GM20000 (cell line): ENCODE measurements at regions not wholly inside any gene's neighbourhood (a gene's known extent, or its start where the extent isn't known, plus 50 kb on each side); places are given as distances from the start of the nearest gene placed in this dataset.
"Not testable (repeated sequence)": the region's sequence is repeated elsewhere in the genome, so short reads cannot be mapped to it uniquely, and the experiment has no call there.

Experiments used
- DNase-seq: peaks from one replicate; pipeline ENCODE4 v3.0.0; 2012; ENCODE audit warnings: low spot score
- CTCF ChIP-seq: IDR thresholded peaks from 2 replicates; pipeline ENCODE4 v1.5.1; 2012; ENCODE audit warnings: mild to moderate bottlenecking, control low read depth; ENCODE audit errors: extremely low read depth, missing control alignments

GRCh38 chr2:237236188-237236587 is 150.5 kb downstream of the COPS8 start:
- no peak for DNase-seq
- TF ChIP-seq CTCF: no peak

- no peak for DNase-seq
- TF ChIP-seq CTCF: no peak
Observed at GRCh38 chr2:237238249-237238648, 152.6 kb downstream of the COPS8 start.

GRCh38 chr2:237240252-237240651 is 154.6 kb downstream of the COPS8 start:
- no peak for DNase-seq
- no peak for TF ChIP-seq CTCF

- DNase-seq: not testable (repeated sequence)
Observed at GRCh38 chr2:237240868-237241267, 155.2 kb downstream of the COPS8 start.

- TF ChIP-seq CTCF: no peak
Observed at GRCh38 chr2:237242091-237242536, 156.4 kb downstream of the COPS8 start.

GRCh38 chr2:237243487-237243886 is 157.8 kb downstream of the COPS8 start:
- TF ChIP-seq CTCF: no peak
- DNase-seq: no peak

More at GRCh38 chr2:237242091-237242536, 156.4 kb downstream of the COPS8 start:
- no peak for DNase-seq

GRCh38 chr2:237244178-237244577 is 158.5 kb downstream of the COPS8 start:
- DNase-seq: no peak
- no peak for TF ChIP-seq CTCF

- no peak for DNase-seq
- no peak for TF ChIP-seq CTCF
Observed at GRCh38 chr2:237244976-237245646, 159.4 kb downstream of the COPS8 start.
